ENCODE measurements at regions not wholly inside any gene's neighbourhood (a gene's known extent, or its start where the extent isn't known, plus 50 kb on each side); places are given as distances from the start of the nearest gene placed in this dataset.

GRCh38 chr7:118615-119391 is 73.6 kb upstream of the FAM20C start:
- Histone ChIP-seq H3K9ac (no peak overlapping the region), H3K4me3 (ENCODE audit: low read depth in 2 of 2, low read length in 1 of 2) (no peak overlapping the region), H3K9me3 (peaks cover 5% of the 10 kb centered on the region; the same call in 1 of the 2 replicates), H3K27me3 (ENCODE audit: insufficient read depth) (no peaks in the 10 kb centered on the region), H3K27ac (ENCODE audit: low read depth in 2 of 2, low read length in 1 of 2) (no peak overlapping the region), H3K79me2 (ENCODE audit: insufficient read depth) (no peaks in the 10 kb centered on the region), H3K36me3 (replicated peaks in 1 of 2; ENCODE audit: control insufficient read depth in 1 of 2, insufficient read depth in 2 of 2, low read length in 1 of 2) (no peaks in the 10 kb centered on the region), H3K4me2 (no peak overlapping the region), H2AFZ (ENCODE audit: low read depth) (no peak overlapping the region), H3F3A (replicated peaks; ENCODE audit: insufficient read depth) (no peaks in the 10 kb centered on the region), H3K9me2 (no peaks in the 10 kb centered on the region), H4K20me1 (ENCODE audit: insufficient read depth) (no peaks in the 10 kb centered on the region), H3K4me1 (ENCODE audit: control insufficient read depth in 1 of 2, insufficient read depth in 2 of 2, low read depth in 1 of 2, low read length in 1 of 2) (no peaks in the 10 kb centered on the region; a peak in 1 of 4 replicates)
- TF ChIP-seq EZH2phosphoT487 (IDR thresholded peaks at IDR 0.05; ENCODE audit: borderline replicate concordance, low read depth): no peak
- TF ChIP-seq NFIC (IDR thresholded peaks at IDR 0.05; ENCODE audit: borderline replicate concordance): no peak
- no peak for TF ChIP-seq FOXJ3 (CRISPR knock-in tag; IDR thresholded peaks at IDR 0.05)
- TF ChIP-seq, protein P1, sequence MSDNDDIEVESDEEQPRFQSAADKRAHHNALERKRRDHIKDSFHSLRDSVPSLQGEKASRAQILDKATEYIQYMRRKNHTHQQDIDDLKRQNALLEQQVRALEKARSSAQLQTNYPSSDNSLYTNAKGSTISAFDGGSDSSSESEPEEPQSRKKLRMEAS (IDR thresholded peaks at IDR 0.05; ENCODE audit: low read depth): no peak
- TF ChIP-seq TCF12 (IDR thresholded peaks at IDR 0.05): no peak
- TF ChIP-seq CHD2 (IDR thresholded peaks at IDR 0.05; ENCODE audit: low read length, partially characterized antibody): no peak
- no peak for TF ChIP-seq RAD21 (IDR thresholded peaks at IDR 0.05; ENCODE audit: low read length)
- ChIA-PET POLR2A (no interaction called here), CTCF (no interaction called here)
- DNase-seq: no peak
- 67% methylated on average over 28 of the region's 32 CpGs for WGBS (ENCODE audit: low lambda C conversion rate)

GRCh38 chr7:119392-120163 is 72.8 kb upstream of the FAM20C start:
- POLR2A ChIA-PET: no interaction called here
- Histone ChIP-seq H3K27me3 (ENCODE audit: insufficient read depth) (no peaks in the 10 kb centered on the region), H3K9me3 (no peaks in the 10 kb centered on the region), H2AFZ (ENCODE audit: low read depth) (no peak overlapping the region), H3K9me2 (no peaks in the 10 kb centered on the region), H3K36me3 (replicated peaks in 1 of 2; ENCODE audit: control insufficient read depth in 1 of 2, insufficient read depth in 2 of 2, low read length in 1 of 2) (no peaks in the 10 kb centered on the region), H3K9ac (no peak overlapping the region), H3K27ac (ENCODE audit: low read depth in 2 of 2, low read length in 1 of 2) (no peak overlapping the region), H3K4me3 (ENCODE audit: low read depth in 2 of 2, low read length in 1 of 2) (no peak overlapping the region), H3K4me1 (ENCODE audit: control insufficient read depth in 1 of 2, insufficient read depth in 2 of 2, low read depth in 1 of 2, low read length in 1 of 2) (no peaks in the 10 kb centered on the region; a peak in 1 of 4 replicates), H3K4me2 (no peak overlapping the region), H3K79me2 (ENCODE audit: insufficient read depth) (no peaks in the 10 kb centered on the region), H3F3A (replicated peaks; ENCODE audit: insufficient read depth) (no peaks in the 10 kb centered on the region), H4K20me1 (ENCODE audit: insufficient read depth) (no peaks in the 10 kb centered on the region)
- 85% methylated on average over 27 of the region's 27 CpGs for WGBS (ENCODE audit: low lambda C conversion rate)
- TF ChIP-seq CHD2 (IDR thresholded peaks at IDR 0.05; ENCODE audit: low read length, partially characterized antibody) (no peak), RFX5 (IDR thresholded peaks at IDR 0.05; ENCODE audit: low read length) (no peak), JUND (IDR thresholded peaks at IDR 0.05) (no peak), YY1 (IDR thresholded peaks at IDR 0.05; ENCODE audit: low read depth) (no peak), IRF3 (IDR thresholded peaks at IDR 0.05; ENCODE audit: low read depth, low read length) (no peak), SMC3 (IDR thresholded peaks at IDR 0.05; ENCODE audit: low read depth, low read length) (no peak), TAF1 (IDR thresholded peaks at IDR 0.05; ENCODE audit: borderline replicate concordance, low read depth, low read length) (no peak)
- TF ChIP-seq, protein P2, sequence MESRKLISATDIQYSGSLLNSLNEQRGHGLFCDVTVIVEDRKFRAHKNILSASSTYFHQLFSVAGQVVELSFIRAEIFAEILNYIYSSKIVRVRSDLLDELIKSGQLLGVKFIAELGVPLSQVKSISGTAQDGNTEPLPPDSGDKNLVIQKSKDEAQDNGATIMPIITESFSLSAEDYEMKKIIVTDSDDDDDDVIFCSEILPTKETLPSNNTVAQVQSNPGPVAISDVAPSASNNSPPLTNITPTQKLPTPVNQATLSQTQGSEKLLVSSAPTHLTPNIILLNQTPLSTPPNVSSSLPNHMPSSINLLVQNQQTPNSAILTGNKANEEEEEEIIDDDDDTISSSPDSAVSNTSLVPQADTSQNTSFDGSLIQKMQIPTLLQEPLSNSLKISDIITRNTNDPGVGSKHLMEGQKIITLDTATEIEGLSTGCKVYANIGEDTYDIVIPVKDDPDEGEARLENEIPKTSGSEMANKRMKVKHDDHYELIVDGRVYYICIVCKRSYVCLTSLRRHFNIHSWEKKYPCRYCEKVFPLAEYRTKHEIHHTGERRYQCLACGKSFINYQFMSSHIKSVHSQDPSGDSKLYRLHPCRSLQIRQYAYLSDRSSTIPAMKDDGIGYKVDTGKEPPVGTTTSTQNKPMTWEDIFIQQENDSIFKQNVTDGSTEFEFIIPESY (IDR thresholded peaks at IDR 0.05; ENCODE audit: borderline replicate concordance, low read depth): no peak
- TF ChIP-seq, protein P3, sequence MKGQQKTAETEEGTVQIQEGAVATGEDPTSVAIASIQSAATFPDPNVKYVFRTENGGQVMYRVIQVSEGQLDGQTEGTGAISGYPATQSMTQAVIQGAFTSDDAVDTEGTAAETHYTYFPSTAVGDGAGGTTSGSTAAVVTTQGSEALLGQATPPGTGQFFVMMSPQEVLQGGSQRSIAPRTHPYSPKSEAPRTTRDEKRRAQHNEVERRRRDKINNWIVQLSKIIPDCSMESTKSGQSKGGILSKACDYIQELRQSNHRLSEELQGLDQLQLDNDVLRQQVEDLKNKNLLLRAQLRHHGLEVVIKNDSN (IDR thresholded peaks at IDR 0.05; ENCODE audit: borderline replicate concordance, low read depth): no peak
- CTCF ChIA-PET: interaction anchor here (1.0 to 1.8 kb wide), 2 partner anchors 31 to 57 kb away, joined by 3 to 5 read pairs; no protein-coding TSS in a partner anchor
- no peak for DNase-seq
